ENCODE measurements at regions not wholly inside any gene's neighbourhood (a gene's known extent, or its start where the extent isn't known, plus 50 kb on each side); places are given as distances from the start of the nearest gene placed in this dataset.

DNA sequence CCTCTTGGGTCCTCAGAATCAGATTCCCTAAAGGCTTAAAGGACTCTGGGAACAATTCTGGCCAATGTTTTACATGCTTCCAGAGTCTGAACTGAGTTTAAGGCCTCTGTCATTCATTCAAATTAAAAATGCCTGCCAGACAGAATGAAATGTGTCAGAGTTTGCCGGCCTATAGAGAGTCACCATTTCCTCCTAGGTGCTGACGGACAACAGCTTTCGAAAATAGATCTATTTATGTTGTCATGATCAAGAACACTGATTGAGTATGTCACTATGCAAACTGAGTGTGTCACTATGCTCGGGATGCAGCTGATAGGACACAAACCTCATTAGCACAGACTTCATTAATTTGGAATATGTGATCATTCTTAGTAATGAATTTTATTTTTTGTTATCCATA is 151.4 kb upstream of the TMCC3 start:
- DNase-seq (ENCODE audit: low read depth) (no peak), FAIRE-seq (no peak)
- no peaks in the 10 kb centered on the region for H3K36me3 ChIP-seq (ENCODE audit: control insufficient read depth, insufficient read depth, low read length)
- TF ChIP-seq, protein P1, sequence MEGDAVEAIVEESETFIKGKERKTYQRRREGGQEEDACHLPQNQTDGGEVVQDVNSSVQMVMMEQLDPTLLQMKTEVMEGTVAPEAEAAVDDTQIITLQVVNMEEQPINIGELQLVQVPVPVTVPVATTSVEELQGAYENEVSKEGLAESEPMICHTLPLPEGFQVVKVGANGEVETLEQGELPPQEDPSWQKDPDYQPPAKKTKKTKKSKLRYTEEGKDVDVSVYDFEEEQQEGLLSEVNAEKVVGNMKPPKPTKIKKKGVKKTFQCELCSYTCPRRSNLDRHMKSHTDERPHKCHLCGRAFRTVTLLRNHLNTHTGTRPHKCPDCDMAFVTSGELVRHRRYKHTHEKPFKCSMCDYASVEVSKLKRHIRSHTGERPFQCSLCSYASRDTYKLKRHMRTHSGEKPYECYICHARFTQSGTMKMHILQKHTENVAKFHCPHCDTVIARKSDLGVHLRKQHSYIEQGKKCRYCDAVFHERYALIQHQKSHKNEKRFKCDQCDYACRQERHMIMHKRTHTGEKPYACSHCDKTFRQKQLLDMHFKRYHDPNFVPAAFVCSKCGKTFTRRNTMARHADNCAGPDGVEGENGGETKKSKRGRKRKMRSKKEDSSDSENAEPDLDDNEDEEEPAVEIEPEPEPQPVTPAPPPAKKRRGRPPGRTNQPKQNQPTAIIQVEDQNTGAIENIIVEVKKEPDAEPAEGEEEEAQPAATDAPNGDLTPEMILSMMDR (IDR thresholded peaks at IDR 0.05; ENCODE audit: insufficient read depth, low read length, severe bottlenecking) = no peak
- no peaks in the 10 kb centered on the region for H3K27me3 ChIP-seq (ENCODE audit: control insufficient read depth, insufficient read depth, low read length)
- no peak overlapping the region for H3K4me3 ChIP-seq (ENCODE audit: low read depth, low read length)

DNA sequence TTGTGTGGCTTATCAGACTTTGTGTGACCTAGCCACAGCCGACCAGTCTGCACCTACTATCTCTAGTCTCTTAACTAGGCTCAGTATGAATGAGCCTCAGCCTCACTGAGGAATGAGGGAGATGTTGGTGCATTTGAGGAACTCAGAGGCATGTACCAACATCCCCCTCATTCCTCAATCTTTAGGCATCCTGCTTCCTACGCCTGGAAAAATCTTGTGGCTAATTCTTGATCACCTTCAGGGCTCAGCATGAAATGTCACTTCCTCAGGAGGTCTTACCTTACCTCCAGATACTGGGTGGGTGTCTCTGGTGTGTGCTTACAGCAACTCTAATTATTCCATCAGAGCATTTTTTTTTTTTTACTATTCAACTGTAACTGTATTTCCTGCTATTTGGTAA is 148.8 kb upstream of the TMCC3 start:
- Histone ChIP-seq H3K4me3 (ENCODE audit: low read depth, low read length) (no peak overlapping the region), H3K27me3 (ENCODE audit: control insufficient read depth, insufficient read depth, low read length) (no peaks in the 10 kb centered on the region), H3K36me3 (ENCODE audit: control insufficient read depth, insufficient read depth, low read length) (no peaks in the 10 kb centered on the region)
- FAIRE-seq (no peak), DNase-seq (ENCODE audit: low read depth) (peak; percentile 96)
- TF ChIP-seq, protein P1 (IDR thresholded peaks at IDR 0.05; ENCODE audit: insufficient read depth, low read length, severe bottlenecking) = no peak

DNA sequence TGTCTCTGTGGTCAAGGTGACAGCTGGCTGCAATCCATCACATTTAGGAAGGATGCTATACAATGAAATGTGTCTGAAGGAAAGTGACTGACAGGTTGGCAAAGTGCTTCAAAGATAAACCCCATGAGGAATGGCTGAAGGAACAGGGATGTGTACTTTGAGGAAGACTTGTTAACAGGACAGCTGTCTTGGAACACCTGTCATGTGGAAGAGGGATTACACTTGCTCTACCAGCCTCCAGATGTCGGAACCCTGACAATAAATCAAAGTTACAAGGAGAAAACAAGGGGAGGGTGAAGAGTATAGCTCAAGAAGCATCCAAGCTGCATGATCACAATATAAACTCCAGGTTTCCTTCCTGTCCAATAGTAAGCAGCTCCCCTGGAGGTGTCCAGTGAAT is 147.8 kb upstream of the TMCC3 start:
- Histone ChIP-seq H3K4me3 (ENCODE audit: low read depth, low read length) (no peak overlapping the region), H3K36me3 (ENCODE audit: control insufficient read depth, insufficient read depth, low read length) (no peaks in the 10 kb centered on the region), H3K27me3 (ENCODE audit: control insufficient read depth, insufficient read depth, low read length) (no peaks in the 10 kb centered on the region)
- DNase-seq (ENCODE audit: low read depth) (no peak), FAIRE-seq (no peak)
- TF ChIP-seq, protein P1 (IDR thresholded peaks at IDR 0.05; ENCODE audit: insufficient read depth, low read length, severe bottlenecking) = no peak

DNA sequence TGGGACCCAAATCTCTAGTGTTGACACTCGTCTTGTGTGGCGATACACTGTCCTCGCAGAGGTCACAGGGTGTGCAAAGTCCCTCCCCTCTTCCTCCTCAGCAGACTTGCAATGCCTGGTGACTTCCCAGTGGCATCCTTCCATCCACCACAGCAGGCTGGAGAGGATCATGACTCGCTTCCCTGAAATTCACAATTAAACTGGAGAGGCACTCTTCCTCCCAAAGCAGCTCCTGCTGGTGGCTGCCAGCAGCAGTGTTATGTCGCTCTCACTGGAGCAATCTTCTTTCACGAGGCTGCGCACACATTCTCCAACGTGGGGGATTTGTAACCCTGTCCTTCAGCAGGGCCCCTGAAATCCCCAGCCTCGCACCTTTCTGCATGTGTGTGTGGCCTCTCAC is 145.2 kb upstream of the TMCC3 start:
- DNase-seq (ENCODE audit: low read depth) (peak; percentile 65), FAIRE-seq (no peak)
- Histone ChIP-seq H3K27me3 (ENCODE audit: control insufficient read depth, insufficient read depth, low read length) (no peaks in the 10 kb centered on the region), H3K36me3 (ENCODE audit: control insufficient read depth, insufficient read depth, low read length) (no peaks in the 10 kb centered on the region), H3K4me3 (ENCODE audit: low read depth, low read length) (no peak overlapping the region)
- TF ChIP-seq, protein P1 (IDR thresholded peaks at IDR 0.05; ENCODE audit: insufficient read depth, low read length, severe bottlenecking) = no peak

DNA sequence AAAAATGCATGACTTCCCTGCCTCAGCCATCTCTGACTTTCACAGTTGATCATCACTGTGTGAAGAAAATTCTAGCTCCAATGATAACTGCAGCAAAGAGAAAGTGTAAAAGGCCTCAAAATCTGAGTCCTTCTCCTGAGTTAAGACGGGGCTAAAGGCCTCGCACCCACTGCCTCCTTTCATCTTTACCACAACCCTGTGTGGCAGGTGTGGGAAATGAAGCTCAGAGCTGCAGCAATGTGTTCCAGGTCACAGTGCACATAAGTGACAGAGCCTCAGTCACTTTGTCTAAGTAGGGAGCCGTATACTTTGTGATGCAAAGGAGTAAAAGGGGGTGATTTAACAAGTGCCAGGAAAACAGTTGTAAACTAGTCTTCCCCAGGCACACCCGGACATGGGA is 144.7 kb upstream of the TMCC3 start:
- FAIRE-seq = no peak
- TF ChIP-seq, protein P1 (IDR thresholded peaks at IDR 0.05; ENCODE audit: insufficient read depth, low read length, severe bottlenecking) = no peak

DNA sequence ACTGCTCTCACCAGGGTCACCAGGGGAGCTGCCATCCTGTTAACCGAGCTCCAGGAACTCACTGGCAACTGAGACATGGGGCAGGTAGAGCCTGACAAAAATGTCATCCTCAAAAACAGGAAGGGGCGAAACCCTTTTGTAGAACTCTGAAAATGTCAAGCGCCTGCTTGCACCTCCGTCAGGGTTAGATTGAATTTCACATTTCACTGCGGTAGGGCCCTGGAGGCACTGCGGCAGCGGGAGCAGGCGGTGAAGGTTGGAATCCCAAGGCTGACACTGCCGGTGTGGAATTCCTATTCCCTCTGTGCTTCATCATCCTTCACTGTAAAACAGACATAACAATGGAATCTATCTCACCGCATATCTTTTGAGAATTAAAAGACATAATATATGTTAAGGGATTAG is 142.8 kb upstream of the TMCC3 start:
- DNase-seq (ENCODE audit: low read depth) (peak; percentile 27), FAIRE-seq (no peak)
- no peaks in the 10 kb centered on the region for H3K27me3 ChIP-seq (ENCODE audit: control insufficient read depth, insufficient read depth, low read length)

More for the DNA sequence above, 144.7 kb upstream of the TMCC3 start:
- Histone ChIP-seq H3K4me3 (ENCODE audit: low read depth, low read length) (no peak overlapping the region), H3K36me3 (ENCODE audit: control insufficient read depth, insufficient read depth, low read length) (no peaks in the 10 kb centered on the region), H3K27me3 (ENCODE audit: control insufficient read depth, insufficient read depth, low read length) (no peaks in the 10 kb centered on the region)
- DNase-seq (ENCODE audit: low read depth) = no peak

More for the DNA sequence above, 142.8 kb upstream of the TMCC3 start:
- TF ChIP-seq, protein P1 (IDR thresholded peaks at IDR 0.05; ENCODE audit: insufficient read depth, low read length, severe bottlenecking) = no peak
- H3K4me3 ChIP-seq (ENCODE audit: low read depth, low read length) = no peak overlapping the region
- H3K36me3 ChIP-seq (ENCODE audit: control insufficient read depth, insufficient read depth, low read length) = no peaks in the 10 kb centered on the region

Data from bronchial epithelial cell (primary cell).